ENCODE measurements at regions not wholly inside any gene's neighbourhood (a gene's known extent, or its start where the extent isn't known, plus 50 kb on each side); places are given as distances from the start of the nearest gene placed in this dataset.

- Histone ChIP-seq H3K79me2 (ENCODE audit: low read depth) (no peaks in the 10 kb centered on the region), H3K4me1 (replicated peaks; ENCODE audit: insufficient read depth) (no peaks in the 10 kb centered on the region), H3F3A (ENCODE audit: insufficient read depth, low read depth) (no peaks in the 10 kb centered on the region), H3K27me3 (ENCODE audit: insufficient read depth, low read depth) (no peaks in the 10 kb centered on the region), H2AFZ (no peak overlapping the region), H3K9me2 (ENCODE audit: insufficient read depth) (0 out of 2 replicates have a peak, but pooled peaks cover 4% of the 10 kb centered on the region), H3K36me3 (ENCODE audit: low read depth) (no peaks in the 10 kb centered on the region), H3K27ac (no peak overlapping the region), H4K20me1 (ENCODE audit: insufficient read depth) (no peaks in the 10 kb centered on the region), H3K4me3 (no peak overlapping the region), H3K9me3 (ENCODE audit: insufficient read depth, low read depth) (0 out of 2 replicates have a peak, but pooled peaks cover 6% of the 10 kb centered on the region), H3K4me2 (no peak overlapping the region)
- ChIA-PET POLR2A (ENCODE audit: unreplicated experiment) (interaction anchor here (0.6 kb wide), 1 partner anchor 247 kb away, joined by 17 read pairs; no protein-coding TSS in a partner anchor), CTCF (no interaction called here)
- intact Hi-C loops (cut with micrococcal nuclease; ENCODE audit: unreplicated experiment) = no loop called here
- no peak for TF ChIP-seq CTCF (conservative IDR thresholded peaks at IDR 0.05)
- TF ChIP-seq EZH2 (IDR thresholded peaks at IDR 0.05; ENCODE audit: low read depth) = no peak
- BruUV-seq (replicated peaks) = no TSS peak
- DNase-seq = peak in 1 of 2 experiments; percentile 28
These were observed 1322.7 kb downstream of the AMY1C start for GRCh38 chr1:105072446-105072845.

- Histone ChIP-seq H3K4me3 (no peak overlapping the region), H4K20me1 (ENCODE audit: insufficient read depth) (no peaks in the 10 kb centered on the region), H3K27me3 (ENCODE audit: insufficient read depth, low read depth) (no peaks in the 10 kb centered on the region), H3K9me2 (ENCODE audit: insufficient read depth) (0 out of 2 replicates have a peak, but pooled peaks cover 4% of the 10 kb centered on the region), H2AFZ (no peak overlapping the region), H3K9me3 (ENCODE audit: insufficient read depth, low read depth) (0 out of 2 replicates have a peak, but pooled peaks cover 2% of the 10 kb centered on the region), H3F3A (ENCODE audit: insufficient read depth, low read depth) (no peaks in the 10 kb centered on the region), H3K79me2 (ENCODE audit: low read depth) (no peaks in the 10 kb centered on the region), H3K27ac (no peak overlapping the region), H3K4me1 (replicated peaks; ENCODE audit: insufficient read depth) (no peaks in the 10 kb centered on the region), H3K4me2 (no peak overlapping the region), H3K36me3 (ENCODE audit: low read depth) (no peaks in the 10 kb centered on the region)
- BruUV-seq (replicated peaks) = no TSS peak
- TF ChIP-seq EZH2 (IDR thresholded peaks at IDR 0.05; ENCODE audit: low read depth) (no peak), CTCF (conservative IDR thresholded peaks at IDR 0.05) (peak; percentile 32; the same call in 1 of the 2 replicates)
- no peak for DNase-seq
- POLR2A ChIA-PET (ENCODE audit: unreplicated experiment) = no interaction called here
- intact Hi-C loops (cut with micrococcal nuclease; ENCODE audit: unreplicated experiment) = no loop called here
- CTCF ChIA-PET = no interaction called here
These were observed 1323.2 kb downstream of the AMY1C start for GRCh38 chr1:105072850-105073249.

GRCh38 chr1:105073660-105074059, 1324.0 kb downstream of the AMY1C start:
- no peak for DNase-seq
- H3K27ac ChIP-seq = no peak overlapping the region
- POLR2A ChIA-PET (ENCODE audit: unreplicated experiment) = no interaction called here

More at GRCh38 chr1:105073660-105074059, 1324.0 kb downstream of the AMY1C start:
- H3F3A ChIP-seq (ENCODE audit: insufficient read depth, low read depth) = no peaks in the 10 kb centered on the region
- H2AFZ ChIP-seq = no peak overlapping the region
- H3K4me1 ChIP-seq (replicated peaks; ENCODE audit: insufficient read depth) = no peaks in the 10 kb centered on the region
- no peaks in the 10 kb centered on the region for H3K27me3 ChIP-seq (ENCODE audit: insufficient read depth, low read depth)
- no peaks in the 10 kb centered on the region for H3K36me3 ChIP-seq (ENCODE audit: low read depth)
- intact Hi-C loops (cut with micrococcal nuclease; ENCODE audit: unreplicated experiment) = no loop called here
- CTCF ChIA-PET = no interaction called here
- no peak overlapping the region for H3K4me3 ChIP-seq
- H3K9me2 ChIP-seq (ENCODE audit: insufficient read depth) = 0 out of 2 replicates have a peak, but pooled peaks cover 4% of the 10 kb centered on the region
- H4K20me1 ChIP-seq (ENCODE audit: insufficient read depth) = no peaks in the 10 kb centered on the region
- BruUV-seq (replicated peaks) = no TSS peak
- no peak for TF ChIP-seq EZH2 (IDR thresholded peaks at IDR 0.05; ENCODE audit: low read depth)
- no peak for TF ChIP-seq CTCF (conservative IDR thresholded peaks at IDR 0.05)
- H3K9me3 ChIP-seq (ENCODE audit: insufficient read depth, low read depth) = no peaks in the 10 kb centered on the region
- H3K79me2 ChIP-seq (ENCODE audit: low read depth) = no peaks in the 10 kb centered on the region
- no peak overlapping the region for H3K4me2 ChIP-seq

Measured in PC-9 (cell line).